HG03571 (cell line): ENCODE measurements at regions not wholly inside any gene's neighbourhood (a gene's known extent, or its start where the extent isn't known, plus 50 kb on each side); places are given as distances from the start of the nearest gene placed in this dataset.
"Not testable (repeated sequence)": the region's sequence is repeated elsewhere in the genome, so short reads cannot be mapped to it uniquely, and the experiment has no call there.

Source experiments
- ATAC-seq: cut with Tn5 transposase; IDR thresholded peaks from one replicate; pipeline ENCODE4 v1.9.1; 2021; ENCODE audit not compliant: unreplicated experiment

- not testable (repeated sequence) for ATAC-seq
Measured at GRCh38 chr13:87976650-87977049, 305.5 kb downstream of the SLITRK5 start.

- ATAC-seq = no peak
Measured at GRCh38 chr13:87981416-87981815, 310.2 kb downstream of the SLITRK5 start.

GRCh38 chr13:87982400-87982799 lies 311.2 kb downstream of the SLITRK5 start:
- ATAC-seq = no peak

- ATAC-seq = no peak
Measured at GRCh38 chr13:87986639-87987250, 315.6 kb downstream of the SLITRK5 start.

- no peak for ATAC-seq
Measured at GRCh38 chr13:87998081-87998480, 326.9 kb downstream of the SLITRK5 start.

- ATAC-seq = no peak
Measured at GRCh38 chr13:87999240-87999700, 328.1 kb downstream of the SLITRK5 start.

- ATAC-seq = no peak
Measured at GRCh38 chr13:87999788-88000187, 328.6 kb downstream of the SLITRK5 start.

GRCh38 chr13:88000239-88000638 lies 329.1 kb downstream of the SLITRK5 start:
- no peak for ATAC-seq

GRCh38 chr13:88000787-88001186 lies 329.6 kb downstream of the SLITRK5 start:
- ATAC-seq = no peak

- no peak for ATAC-seq
Measured at GRCh38 chr13:88005188-88005587, 334.0 kb downstream of the SLITRK5 start.

- no peak for ATAC-seq
Measured at GRCh38 chr13:88014527-88014926, 343.4 kb downstream of the SLITRK5 start.

- ATAC-seq = no peak
Measured at GRCh38 chr13:88022431-88023208, 351.4 kb downstream of the SLITRK5 start.

- ATAC-seq = no peak
Measured at GRCh38 chr13:88026241-88026640, 355.1 kb downstream of the SLITRK5 start.

GRCh38 chr13:88031980-88032559 lies 360.9 kb downstream of the SLITRK5 start:
- ATAC-seq = no peak

- not testable (repeated sequence) for ATAC-seq
Measured at GRCh38 chr13:88036205-88036604, 365.0 kb downstream of the SLITRK5 start.

- no peak for ATAC-seq
Measured at GRCh38 chr13:88042489-88042888, 371.3 kb downstream of the SLITRK5 start.

GRCh38 chr13:88051746-88052482 lies 380.7 kb downstream of the SLITRK5 start:
- no peak for ATAC-seq

- no peak for ATAC-seq
Measured at GRCh38 chr13:88063741-88064140, 392.6 kb downstream of the SLITRK5 start.

- ATAC-seq = no peak
Measured at GRCh38 chr13:88066847-88067246, 395.7 kb downstream of the SLITRK5 start.

- no peak for ATAC-seq
Measured at GRCh38 chr13:88068316-88068715, 397.1 kb downstream of the SLITRK5 start.

- no peak for ATAC-seq
Measured at GRCh38 chr13:88068975-88069374, 397.8 kb downstream of the SLITRK5 start.
